CD4-positive, alpha-beta T cell treated with Interleukin-4 for 4 hours (primary cell): ENCODE measurements at regions not wholly inside any gene's neighbourhood (a gene's known extent, or its start where the extent isn't known, plus 50 kb on each side); places are given as distances from the start of the nearest gene placed in this dataset.

Experiments used
- DNase-seq: peaks from one replicate; pipeline ENCODE4 v3.0.0-alpha.2; 2020

GRCh38 chr2:240349133-240350005 lies 86.1 kb upstream of the GPC1 start:
- DNase-seq, result no peak

- DNase-seq, result no peak
These were observed 85.5 kb upstream of the GPC1 start for GRCh38 chr2:240350006-240350355.

GRCh38 chr2:240350696-240351087 lies 84.8 kb upstream of the GPC1 start:
- no peak for DNase-seq

GRCh38 chr2:240351088-240351741 lies 84.2 kb upstream of the GPC1 start:
- no peak for DNase-seq

GRCh38 chr2:240351826-240352426 lies 83.5 kb upstream of the GPC1 start:
- no peak for DNase-seq

- no peak for DNase-seq
These were observed 82.2 kb upstream of the GPC1 start for GRCh38 chr2:240353086-240353798.

GRCh38 chr2:240353944-240354343 lies 81.5 kb upstream of the GPC1 start:
- DNase-seq, result no peak

GRCh38 chr2:240355001-240355891 lies 80.2 kb upstream of the GPC1 start:
- DNase-seq, result no peak

GRCh38 chr2:240355962-240356361 lies 79.5 kb upstream of the GPC1 start:
- DNase-seq, result no peak

- DNase-seq, result no peak
These were observed 78.5 kb upstream of the GPC1 start for GRCh38 chr2:240356700-240357640.

GRCh38 chr2:240357641-240358012 lies 77.8 kb upstream of the GPC1 start:
- DNase-seq, result no peak

- no peak for DNase-seq
These were observed 77.4 kb upstream of the GPC1 start for GRCh38 chr2:240358080-240358479.

GRCh38 chr2:240358821-240359397 lies 76.6 kb upstream of the GPC1 start:
- DNase-seq, result no peak

- no peak for DNase-seq
These were observed 75.8 kb upstream of the GPC1 start for GRCh38 chr2:240359695-240360094.

- no peak for DNase-seq
These were observed 74.6 kb upstream of the GPC1 start for GRCh38 chr2:240360645-240361475.

GRCh38 chr2:240362216-240362755 lies 73.2 kb upstream of the GPC1 start:
- DNase-seq, result no peak

GRCh38 chr2:240362826-240363745 lies 72.4 kb upstream of the GPC1 start:
- no peak for DNase-seq
